ENCODE measurements at regions not wholly inside any gene's neighbourhood (a gene's known extent, or its start where the extent isn't known, plus 50 kb on each side); places are given as distances from the start of the nearest gene placed in this dataset.
"Not testable (repeated sequence)": the region's sequence is repeated elsewhere in the genome, so short reads cannot be mapped to it uniquely, and the experiment has no call there.

DNA sequence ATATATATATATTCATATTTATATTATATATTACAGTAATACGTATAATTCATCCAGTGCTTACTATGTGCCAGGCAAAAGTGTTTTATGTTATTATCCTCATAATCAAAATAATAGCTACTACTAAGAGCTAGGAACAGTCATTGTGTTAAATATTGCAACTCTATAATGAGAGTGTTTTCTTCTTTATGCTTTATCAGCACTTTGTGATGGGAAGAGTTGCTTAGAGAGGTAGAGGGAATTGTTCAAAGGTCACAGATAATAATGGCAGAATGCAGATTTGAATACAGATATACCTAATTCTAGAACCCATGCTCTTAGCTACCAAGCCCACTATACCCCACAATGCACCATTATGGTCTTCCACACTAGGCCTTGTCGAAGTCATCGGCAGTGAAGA, 318.8 kb upstream of the PPARGC1A start:
- DNase-seq (ENCODE audit: low spot score): no peak

DNA sequence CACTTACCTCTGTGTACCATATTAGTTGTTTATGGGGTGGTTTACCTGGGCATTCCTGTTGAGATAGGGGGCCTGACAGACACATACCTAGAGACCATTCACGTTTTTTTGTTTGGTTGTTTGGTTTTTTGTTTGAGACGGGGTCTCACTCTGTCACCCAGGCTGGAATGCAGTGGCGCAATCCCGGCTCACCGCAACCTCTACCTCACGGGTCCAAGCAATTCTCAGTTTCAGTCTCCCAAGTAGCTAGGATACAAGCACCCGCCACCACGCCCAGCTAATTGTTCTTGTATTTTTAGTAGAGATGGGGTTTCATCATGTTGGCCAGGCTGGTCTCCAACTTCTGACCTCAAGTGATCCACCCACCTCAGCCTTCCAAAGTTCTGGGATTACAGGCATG, 314.9 kb upstream of the PPARGC1A start:
- not testable (repeated sequence) for DNase-seq (ENCODE audit: low spot score)

DNA sequence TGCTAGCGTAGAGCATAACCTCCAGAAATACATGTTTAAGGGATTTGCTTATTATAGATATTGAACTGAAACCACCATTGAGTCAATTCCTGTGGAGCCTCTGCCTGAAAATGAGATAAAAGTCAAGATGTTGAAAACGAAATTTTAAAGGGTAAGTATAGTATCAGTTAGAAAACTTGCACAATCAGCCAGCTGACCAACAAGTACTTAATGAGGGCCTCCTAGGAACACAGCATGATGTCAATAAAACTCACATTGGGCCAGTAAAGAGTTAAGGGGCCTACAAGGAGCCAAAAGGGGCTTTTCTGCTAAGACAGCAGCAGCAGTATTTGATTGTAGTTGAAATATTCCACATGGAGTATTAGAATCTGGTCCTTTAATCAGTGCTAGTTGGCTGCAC, 314.1 kb upstream of the PPARGC1A start:
- DNase-seq (ENCODE audit: low spot score): no peak

DNA sequence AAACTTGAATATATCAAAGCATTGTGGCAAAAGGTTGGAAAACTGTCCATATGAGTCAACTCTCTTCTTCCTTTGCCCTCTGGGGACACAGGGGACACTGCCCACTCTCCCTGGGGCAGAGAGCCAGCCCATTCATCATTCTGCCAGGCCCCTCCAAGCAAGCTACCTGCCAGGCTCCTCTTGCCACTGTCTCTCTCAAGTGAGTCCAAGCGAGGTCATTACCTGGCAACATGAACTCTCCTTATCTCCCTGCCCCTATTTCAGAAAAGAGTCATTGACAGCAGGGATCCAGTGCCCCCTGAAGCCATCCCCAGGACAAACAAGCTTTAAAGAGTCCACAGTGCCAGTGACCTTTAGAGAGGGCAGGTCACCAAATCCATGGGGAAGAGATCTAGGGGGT, 312.7 kb upstream of the PPARGC1A start:
- no peak for DNase-seq (ENCODE audit: low spot score)

DNA sequence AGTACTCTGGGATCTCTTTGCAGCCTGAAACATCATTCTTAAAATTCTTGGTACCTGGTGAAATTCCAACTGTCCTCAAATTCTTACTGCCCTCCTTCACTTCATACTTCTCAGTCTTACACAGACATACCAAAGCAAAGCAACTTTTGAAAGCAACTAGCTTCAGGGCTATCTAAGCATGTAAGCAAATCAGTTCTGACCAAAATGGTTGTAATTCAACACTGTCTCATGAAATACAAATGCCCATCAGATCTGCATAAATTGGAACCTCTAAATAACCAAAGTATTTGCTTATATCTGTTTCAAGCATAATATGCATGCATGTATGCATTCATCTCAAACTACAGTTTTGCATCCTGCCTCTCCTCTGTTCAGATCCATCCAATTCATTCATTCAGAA, 308.1 kb upstream of the PPARGC1A start:
- DNase-seq (ENCODE audit: low spot score): no peak

DNA sequence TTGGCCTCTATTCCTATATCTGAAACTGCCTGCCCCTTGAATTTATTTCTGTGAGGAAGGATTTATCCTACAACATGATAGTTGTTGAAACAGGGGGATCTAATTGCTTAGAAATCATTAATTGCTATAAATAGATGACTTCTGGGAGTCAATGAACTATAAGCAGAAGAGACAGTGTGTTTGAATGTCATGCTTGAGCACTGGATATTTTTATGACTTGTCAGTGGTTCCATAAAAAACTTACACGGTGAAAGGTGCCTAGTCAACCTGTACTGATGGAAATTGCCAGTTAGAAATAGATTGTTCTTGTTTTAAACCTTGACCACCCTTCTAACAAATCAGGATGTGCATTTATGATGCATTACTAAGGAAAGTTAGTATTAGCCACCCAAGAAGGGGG, 306.9 kb upstream of the PPARGC1A start:
- no peak for DNase-seq (ENCODE audit: low spot score)

DNA sequence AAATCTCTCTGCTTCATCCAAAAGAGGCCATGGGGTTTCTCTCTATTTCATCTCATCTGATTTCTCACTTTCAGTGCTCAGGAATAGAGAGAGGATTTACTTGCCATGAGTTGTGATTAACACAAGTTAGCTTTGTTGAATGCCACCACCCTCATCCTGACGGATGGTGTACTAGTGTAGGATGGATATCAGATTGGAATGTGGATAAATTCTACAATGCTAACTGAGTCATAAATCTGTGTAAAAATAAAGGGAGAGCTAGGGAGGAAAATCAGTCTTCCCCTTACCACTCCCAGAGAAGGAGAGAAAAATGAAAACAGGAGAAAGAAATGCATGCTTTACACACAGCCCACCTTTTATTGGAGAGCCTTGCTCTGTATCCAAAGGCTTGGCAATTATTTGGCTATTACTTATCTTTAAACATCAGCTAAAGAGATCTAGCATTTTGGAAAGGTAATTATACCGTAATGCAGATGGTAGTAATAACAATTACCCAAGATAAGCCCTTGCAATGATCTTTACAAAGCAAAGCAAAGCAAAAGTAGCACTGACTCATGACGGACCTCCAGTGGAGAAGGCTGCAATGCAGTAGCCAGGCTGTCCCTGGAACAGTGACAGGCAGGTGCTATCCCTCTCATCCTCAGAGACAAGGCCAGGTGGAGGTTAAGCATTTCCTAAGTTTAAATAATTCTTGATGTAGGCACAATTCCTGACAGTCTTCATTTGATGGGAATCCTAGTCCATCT, 306.3 kb upstream of the PPARGC1A start:
- DNase-seq (ENCODE audit: low spot score): no peak

DNA sequence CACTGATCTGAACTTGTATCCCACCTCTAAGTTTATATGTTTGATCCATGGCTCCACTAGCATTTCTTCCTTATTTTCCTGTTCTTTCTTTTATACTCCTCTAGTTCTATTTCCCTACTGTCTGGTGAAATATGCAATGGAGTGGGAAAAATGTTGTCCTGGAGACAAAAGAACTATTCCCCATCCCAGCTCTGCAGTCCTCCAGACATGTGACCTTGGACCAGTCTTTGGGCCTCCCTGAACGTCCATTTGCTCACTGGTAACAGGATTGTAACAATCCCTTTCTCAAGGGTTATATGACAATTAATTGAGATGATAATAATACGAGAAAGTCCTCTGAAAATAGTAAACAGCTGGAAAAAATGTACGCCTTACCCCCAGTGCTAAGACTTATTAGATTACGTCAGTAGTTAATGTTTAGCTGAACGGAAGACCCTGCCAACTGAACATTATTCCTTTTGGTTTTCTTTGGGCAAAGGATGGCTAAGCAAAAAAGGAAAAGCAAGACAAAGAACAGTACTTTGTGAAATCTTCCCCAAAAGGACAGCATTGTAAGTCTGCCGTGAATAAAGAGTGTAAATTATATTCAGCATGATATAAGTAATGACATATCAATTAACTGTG, 302.3 kb upstream of the PPARGC1A start:
- no peak for DNase-seq (ENCODE audit: low spot score)

DNA sequence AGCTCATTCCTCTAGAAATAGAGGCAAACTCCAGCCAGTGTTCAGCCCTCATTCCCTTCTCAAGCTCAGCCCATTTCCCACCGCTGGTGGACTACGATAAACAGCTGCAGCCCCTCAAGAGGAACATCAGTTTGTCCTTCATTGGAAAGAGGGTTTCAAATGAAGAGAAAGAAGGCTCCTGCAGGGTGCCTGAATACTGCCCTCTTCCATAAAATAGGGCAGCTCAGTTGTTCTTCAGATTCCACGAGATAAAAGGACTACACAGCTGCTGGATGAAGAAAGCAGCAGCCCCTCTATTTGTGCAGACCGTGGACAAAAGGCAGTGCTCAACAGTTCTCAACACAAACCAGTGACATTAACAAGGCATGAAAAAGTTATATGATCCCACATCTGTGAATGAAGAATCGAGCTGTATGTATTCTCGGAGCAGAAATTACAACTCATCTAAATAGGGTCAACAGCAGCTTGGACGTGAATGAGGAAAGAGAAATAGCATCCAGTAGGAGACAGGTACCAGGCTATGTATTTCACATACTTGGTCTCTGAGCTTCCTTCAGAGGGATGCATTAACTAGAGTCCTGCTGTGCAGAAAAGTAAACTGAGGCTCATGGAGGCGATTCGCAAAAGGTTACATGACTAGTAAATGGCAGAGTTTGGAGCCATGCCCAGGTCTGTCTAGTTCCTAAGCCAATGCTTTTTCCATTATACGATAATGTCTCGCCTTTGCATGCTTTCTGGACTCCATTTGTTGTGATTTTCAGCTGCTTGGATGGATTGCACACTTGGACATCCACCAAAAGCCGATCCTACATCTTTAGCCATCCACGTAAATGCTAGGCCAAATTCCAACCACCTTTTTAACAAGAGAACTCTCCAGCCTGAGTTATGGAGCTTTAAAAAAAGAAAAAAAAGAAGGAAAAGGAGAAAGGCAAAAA, 301.2 kb upstream of the PPARGC1A start:
- DNase-seq (ENCODE audit: low spot score): no peak

DNA sequence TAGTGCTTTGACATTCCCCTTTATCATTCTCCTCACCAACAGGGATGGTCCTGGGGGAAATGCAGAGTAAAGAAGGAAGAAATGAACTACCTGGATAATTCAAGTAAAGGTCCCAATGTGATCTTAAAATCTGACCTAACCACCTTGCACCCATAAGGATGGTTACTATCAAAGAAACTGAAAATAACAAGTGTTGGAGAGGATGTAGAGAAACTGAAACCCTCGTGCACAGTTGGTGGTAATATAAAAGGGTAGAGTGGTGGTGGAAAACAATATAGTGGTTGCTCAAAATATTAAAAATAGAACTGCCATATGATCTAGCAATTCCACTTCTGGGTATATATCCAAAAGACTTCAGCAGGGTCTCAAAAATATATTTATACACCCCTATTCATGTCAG, 298.6 kb upstream of the PPARGC1A start:
- no peak for DNase-seq (ENCODE audit: low spot score)

DNA sequence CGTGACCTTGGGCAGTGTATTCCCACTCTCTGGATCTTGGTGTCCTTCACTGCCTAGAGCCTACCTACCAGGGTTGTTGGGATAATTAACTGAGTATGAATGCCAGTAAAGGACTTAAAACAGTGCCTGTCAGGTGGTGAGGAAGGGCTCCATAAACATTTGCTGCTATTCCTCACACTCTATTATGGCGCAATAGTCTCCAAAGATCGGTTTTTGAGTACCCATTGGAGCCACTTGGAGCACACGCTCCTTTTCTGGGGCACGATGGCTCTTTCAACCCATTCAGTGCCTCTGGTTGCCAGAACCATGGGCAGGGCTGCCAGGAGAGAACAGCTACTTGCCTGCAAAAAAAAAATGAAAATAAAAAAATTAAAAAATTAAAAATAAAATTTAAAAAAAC, 296.6 kb upstream of the PPARGC1A start:
- DNase-seq (ENCODE audit: low spot score): no peak

DNA sequence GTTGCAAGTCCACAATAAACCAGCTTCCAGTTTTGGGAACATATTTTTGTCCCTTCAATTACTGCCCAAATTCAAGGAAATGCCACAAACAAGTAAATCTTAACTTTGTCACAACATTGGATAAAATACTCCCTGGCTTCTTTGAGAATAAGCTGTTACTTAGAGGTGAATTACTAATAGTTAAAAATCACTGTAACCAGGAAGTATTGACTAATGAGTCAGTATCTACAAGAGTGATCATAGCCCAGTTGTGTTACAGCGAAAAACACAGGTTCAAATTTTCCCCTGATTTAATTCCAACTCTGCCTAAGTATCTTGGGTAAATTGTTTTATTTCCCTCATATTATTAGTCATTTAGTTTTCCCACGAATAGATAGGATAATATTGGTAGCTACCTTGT, 291.2 kb upstream of the PPARGC1A start:
- no peak for DNase-seq (ENCODE audit: low spot score)

DNA sequence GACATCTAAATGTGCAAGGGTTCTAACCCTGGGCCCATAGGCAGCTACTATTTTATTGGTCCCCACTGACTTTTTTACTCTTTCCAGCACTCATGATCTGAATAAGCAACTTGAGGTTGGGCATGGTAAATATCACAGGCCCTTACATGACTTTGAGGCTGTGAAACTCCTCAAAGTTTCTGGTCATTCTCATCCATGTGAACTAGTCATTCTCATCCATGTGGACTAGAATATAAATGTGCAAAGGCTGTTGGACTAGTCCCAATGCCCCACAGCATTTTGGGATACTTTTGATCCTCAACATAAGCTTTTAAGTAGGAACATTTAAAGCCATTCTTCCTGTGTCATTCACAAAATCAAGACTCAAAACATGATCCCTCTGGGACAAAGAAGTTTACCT, 290.7 kb upstream of the PPARGC1A start:
- DNase-seq (ENCODE audit: low spot score): no peak

DNA sequence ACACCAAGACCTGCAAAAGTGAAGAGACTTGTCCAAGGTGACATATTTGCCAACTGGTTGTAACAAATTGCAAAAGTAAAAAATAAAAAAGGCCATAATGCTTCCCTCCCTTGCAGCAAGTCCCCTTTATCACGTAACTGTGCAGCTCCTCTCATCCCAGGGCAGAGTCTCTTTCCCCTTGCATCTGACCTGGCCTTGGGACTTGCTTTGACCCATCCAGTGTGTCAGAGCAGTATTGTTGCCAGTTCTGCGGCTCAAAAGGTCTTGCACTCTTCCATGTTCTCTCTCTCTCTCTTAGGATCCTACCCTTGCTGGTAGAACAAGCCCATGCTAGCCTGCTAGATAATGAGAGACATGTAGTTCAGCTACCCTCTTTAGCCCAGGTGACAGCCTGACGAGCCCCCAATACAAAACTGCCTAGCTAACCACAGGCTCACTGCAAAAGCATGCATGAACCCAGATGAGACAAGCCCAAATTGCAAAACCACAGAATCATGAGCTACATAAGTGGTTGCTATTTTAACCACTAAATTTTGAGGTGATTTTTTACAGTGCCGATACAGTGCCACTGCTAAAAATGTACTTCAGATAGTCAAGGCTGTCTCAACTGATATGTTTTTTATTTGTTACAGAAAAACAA, 289.5 kb upstream of the PPARGC1A start:
- no peak for DNase-seq (ENCODE audit: low spot score)

DNA sequence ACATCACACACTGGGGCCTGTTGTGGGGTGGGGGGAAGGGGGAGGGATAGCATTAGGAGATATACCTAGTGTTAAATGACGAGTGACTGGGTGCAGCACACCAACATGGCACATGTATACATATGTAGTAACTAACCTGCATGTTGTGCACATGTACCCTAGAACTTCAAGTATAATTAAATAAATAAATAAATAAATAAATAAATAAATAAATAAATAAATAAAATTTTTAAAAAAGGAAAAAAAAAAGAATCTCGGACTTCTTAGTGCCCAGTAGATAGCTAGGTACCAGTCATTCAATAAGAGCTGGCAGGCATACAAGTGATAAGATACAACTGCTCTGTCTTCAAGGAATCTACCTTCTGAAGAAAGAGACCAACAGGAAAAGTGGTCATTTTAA, 287.6 kb upstream of the PPARGC1A start:
- DNase-seq (ENCODE audit: low spot score): not testable (repeated sequence)

DNA sequence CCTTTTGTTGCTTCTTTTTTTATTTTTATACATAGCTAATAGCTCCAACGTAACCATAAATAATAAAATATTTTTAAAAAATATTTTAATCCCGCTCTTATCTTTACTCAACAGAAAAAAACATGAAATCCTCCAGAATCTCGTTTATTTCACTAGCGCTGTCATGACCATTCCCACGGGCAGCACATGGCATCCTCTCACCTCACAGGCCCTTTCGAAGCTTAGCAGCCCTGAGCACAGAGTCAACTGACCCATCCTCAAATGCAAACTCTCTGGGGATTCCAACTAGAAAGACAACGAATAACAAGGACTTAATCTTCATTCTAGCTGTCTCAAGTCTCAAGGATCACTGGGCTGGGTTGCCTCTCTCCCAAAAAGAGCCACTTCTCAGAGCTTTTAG, 285.9 kb upstream of the PPARGC1A start:
- no peak for DNase-seq (ENCODE audit: low spot score)

DNA sequence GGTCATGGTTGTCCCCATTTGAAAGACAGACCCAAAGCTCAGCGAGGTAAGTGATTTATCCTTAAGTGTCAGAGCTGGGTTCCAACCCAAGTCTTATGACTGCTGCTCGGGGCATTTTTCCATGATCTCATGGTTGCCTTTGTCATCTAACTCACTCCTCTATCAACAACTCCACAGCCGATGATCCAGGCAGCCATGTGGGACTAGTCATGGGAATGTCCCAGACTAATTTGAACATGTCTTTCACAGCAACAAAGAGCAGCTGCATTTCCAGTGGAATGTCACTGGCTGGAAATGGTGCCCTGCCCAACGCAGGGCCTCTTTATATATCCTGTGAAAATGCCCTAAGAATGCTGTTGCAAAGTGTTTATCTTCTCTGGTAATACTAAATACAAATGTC, 284.8 kb upstream of the PPARGC1A start:
- no peak for DNase-seq (ENCODE audit: low spot score)

DNA sequence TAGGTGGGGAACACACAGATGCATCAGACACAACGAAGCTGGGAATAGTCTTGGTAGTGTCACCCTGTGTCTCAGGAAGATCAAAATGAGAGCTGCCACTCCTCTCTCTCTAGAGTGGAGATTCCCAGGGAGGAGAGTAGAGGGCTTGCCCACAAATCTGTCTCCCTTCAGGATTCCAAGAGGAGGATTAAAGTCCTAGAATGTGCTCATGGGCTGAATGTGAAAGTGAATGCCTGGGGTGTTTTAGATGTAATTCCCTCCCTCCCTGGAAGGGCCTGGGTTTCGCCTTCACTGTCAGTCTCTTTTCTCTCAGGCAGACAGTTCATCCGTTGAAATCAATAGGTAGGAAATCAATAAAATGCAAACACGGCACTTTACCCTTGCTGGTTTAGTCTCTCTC, 282.6 kb upstream of the PPARGC1A start:
- no peak for DNase-seq (ENCODE audit: low spot score)

DNA sequence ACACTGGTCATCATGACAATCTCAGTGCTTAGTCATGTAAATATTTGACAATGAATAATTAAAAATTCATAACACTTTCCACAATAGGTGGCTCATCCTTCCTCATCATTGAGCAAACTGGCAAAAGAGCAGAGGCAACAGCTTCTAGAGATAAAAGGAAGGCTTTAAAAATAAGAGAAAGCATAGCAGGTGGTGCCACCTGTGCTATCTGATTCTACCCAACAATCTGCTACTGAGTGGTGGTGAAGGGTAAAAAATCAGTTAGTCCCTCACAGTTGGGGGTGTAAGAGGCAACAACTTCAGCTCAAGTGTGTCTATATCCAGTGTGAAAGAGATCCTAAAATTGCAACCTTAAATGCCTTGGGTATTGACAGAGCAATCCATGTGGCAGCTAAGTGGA, 280.1 kb upstream of the PPARGC1A start:
- no peak for DNase-seq (ENCODE audit: low spot score)

DNA sequence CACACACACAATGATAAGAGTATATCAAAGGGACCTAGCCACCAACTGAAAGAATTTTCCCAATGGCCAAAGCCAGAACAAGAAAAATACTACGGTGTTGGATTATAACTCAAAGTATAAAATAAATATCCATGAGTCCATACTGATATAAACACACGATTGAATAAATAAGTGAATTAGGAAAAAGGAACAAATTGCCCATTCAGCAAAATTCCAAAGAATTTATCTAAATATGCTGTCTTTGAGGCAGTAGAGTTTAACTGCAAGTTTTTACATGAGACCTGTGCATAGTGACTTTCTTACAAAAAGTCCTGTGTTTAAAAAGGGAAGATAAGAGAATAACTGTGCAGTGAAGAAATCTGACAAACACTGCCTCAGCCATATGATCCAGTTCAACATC, 278.8 kb upstream of the PPARGC1A start:
- DNase-seq (ENCODE audit: low spot score): no peak

DNA sequence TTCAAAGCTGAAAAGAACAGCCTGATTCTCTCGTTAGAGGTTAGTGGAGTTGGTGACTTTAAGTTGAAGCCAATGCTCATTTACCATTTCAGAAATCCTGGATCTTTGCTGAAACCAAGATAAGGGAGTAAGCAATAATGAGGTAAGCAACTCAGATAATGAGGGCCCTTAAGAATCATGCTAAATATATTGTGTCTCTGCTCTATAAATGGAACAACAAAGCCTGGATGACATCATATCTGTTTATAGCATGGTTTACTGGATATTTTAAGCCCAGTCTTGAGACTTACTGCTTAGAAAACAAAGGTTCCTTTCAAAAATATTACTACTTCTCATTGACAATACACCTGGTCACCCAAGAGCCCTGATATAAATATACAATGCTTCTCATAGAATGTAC, 276.7 kb upstream of the PPARGC1A start:
- no peak for DNase-seq (ENCODE audit: low spot score)

DNA sequence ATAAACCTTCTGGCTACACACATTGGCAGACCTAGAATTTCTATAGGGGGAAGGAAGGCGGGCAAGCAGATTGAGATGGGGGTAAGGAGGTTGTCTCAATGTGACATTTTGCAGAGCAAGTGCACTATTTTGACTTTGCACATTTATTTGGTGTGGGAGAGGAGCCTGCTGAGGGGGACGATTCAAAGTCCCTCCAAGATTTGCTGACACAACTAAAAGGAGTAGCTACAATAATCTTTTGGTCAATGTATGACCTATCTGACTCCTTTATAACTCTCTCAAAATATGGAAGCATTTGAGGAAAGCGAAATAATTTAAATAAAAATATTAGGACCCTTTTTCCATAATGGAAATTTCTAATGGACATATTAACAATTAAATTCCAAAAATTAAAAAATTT, 274.9 kb upstream of the PPARGC1A start:
- DNase-seq (ENCODE audit: low spot score): no peak

Data from GM03348 (cell line).